Suprapubic skin (tissue), 4 donors: ENCODE measurements at regions not wholly inside any gene's neighbourhood (a gene's known extent, or its start where the extent isn't known, plus 50 kb on each side); places are given as distances from the start of the nearest gene placed in this dataset.
A peak's percentile ranks its signal among the peaks of the same experiment; 100 is the strongest.
"Not testable (repeated sequence)": the region's sequence is repeated elsewhere in the genome, so short reads cannot be mapped to it uniquely, and the experiment has no call there.

ENCODE experiments used
- DNase-seq, 2 donors: peaks; one replicate each; pipeline ENCODE4 v3.0.0-alpha.2; 2019; ENCODE audit warnings: low spot score in 2 of 2
- H3K27ac ChIP-seq: fragments of 200-600 bp; sonication (generic); one replicate; pipeline ENCODE4 v1.5.1; 2019
- H3K27me3 ChIP-seq: fragments of 200-600 bp; sonication (generic); one replicate; pipeline ENCODE4 v1.5.1; 2019
- H3K36me3 ChIP-seq: fragments of 200-600 bp; sonication (generic); one replicate; pipeline ENCODE4 v1.5.1; 2019
- H3K4me1 ChIP-seq: fragments of 200-600 bp; sonication (generic); one replicate; pipeline ENCODE4 v1.5.1; 2019
- H3K4me3 ChIP-seq: fragments of 200-600 bp; sonication (generic); one replicate; pipeline ENCODE4 v1.5.1; 2019; ENCODE audit warnings: mild to moderate bottlenecking
- H3K9me3 ChIP-seq: fragments of 200-600 bp; sonication (generic); one replicate; pipeline ENCODE4 v1.5.1; 2019
- CTCF ChIP-seq, 2 donors: fragments of 200-600 bp in 1 of 2; fragments of 450-650 bp in 1 of 2; sonication (generic) in 1 of 2; IDR thresholded peaks; one replicate each; pipeline ENCODE4 v1.5.1; 2016 to 2019; ENCODE audit warnings: antibody characterized with exemption in 2 of 2, mild to moderate bottlenecking in 1 of 2, moderate library complexity in 1 of 2
- EP300 ChIP-seq: sonication (generic); formaldehyde crosslinking; IDR thresholded peaks from one replicate; pipeline ENCODE4 v1.6.1; 2017; ENCODE audit warnings: antibody characterized with exemption
- POLR2A ChIP-seq, 2 donors: fragments of 450-650 bp; IDR thresholded peaks; one replicate each; pipeline ENCODE4 v1.6.1; 2017; ENCODE audit warnings: antibody characterized with exemption in 2 of 2, mild to moderate bottlenecking in 2 of 2, moderate library complexity in 2 of 2
- POLR2AphosphoS5 ChIP-seq, 3 donors: sonication (generic); formaldehyde crosslinking; IDR thresholded peaks; one replicate each; pipeline ENCODE4 v1.6.1; 2017; ENCODE audit warnings: antibody characterized with exemption in 3 of 3
- WGBS: methylation state at CpG from one replicate; pipeline ENCODE4 v1.1.5; 2018; 5-methylcytosine and 5-hydroxymethylcytosine counted together

DNA sequence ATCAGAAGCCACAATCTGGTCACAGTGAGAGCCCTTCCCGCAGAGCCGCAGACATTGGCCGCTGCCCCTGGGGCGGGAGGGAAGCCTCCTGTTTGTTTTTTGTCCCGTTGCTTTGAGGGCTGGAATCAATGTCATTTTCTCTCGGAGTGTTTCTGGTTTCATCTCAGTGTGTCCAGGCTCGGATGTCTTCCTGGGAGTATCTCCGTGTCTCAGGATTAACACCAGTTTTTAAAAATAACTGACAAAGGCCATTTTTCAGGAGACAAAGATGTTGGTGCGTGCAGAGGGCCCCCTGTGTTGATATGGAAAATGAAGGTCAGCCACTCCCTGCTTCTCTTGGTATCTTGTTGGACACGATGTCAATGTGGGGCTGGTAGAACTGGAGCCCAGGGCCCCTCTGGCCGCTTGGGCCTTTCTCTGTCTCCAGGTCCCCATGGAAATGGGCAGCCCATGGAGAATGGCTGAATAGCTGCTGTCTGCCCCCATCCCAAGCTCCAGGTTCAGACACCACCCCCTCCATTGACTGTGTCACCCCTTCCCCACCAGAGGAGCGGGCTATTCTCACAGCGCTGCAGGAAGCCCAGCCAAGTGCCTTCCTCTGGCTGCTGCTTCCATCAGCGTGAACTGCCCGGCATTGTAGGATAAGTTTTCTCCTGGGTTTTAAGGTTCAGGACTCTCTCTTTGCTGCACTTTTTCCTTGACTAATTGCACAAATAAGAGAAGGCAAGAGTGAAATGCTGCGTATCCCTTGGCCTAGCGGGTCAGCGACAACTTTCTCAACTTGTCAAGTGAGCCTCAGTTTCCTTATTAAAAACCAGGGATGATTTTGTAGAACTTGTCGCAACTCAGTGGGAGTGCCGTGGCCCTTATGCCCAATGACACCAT lies 72.2 kb upstream of the METTL9 start:
- WGBS: 84% methylated on average over 19 of the region's 20 CpGs
- Histone ChIP-seq H3K9me3 (no peaks in the 10 kb centered on the region), H3K36me3 (no peaks in the 10 kb centered on the region), H3K4me1 (no peaks in the 10 kb centered on the region), H3K4me3 (no peak overlapping the region), H3K27me3 (no peaks in the 10 kb centered on the region), H3K27ac (no peak overlapping the region)
- no peak for DNase-seq
- TF ChIP-seq CTCF (IDR thresholded peaks at IDR 0.05): no peak
- no peak for TF ChIP-seq EP300
- TF ChIP-seq POLR2A (IDR thresholded peaks at IDR 0.05): no peak
- TF ChIP-seq POLR2AphosphoS5 (IDR thresholded peaks at IDR 0.05): no peak

DNA sequence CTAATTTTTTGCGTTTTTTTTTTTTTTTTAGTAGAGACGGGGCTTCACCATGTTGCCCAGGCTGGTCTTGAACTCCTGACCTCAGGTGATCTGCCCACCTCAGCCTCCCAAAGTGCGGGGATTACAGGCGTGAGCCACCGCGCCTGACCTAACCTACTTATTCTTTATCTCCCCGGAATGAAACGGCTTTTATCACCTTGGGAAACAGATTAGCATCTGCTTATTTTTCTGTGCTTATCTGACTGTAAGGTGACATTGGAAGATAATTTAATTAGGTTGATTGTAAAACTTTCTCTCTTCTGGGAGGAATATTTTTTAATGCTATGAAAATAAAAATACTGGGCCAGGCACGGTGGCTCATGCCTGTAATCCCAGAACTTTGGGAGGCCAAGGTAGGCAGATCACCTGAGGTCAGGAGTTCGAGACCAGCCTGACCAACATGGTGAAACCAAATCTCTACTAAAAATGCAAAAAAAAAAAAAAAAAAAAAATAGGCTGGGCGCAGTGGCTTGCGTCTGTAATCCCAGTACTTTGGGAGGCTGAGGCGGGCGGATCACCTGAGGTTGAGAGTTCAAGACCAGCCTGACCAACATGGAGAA lies 70.2 kb upstream of the METTL9 start:
- not testable (repeated sequence) for H3K4me3 ChIP-seq, H3K9me3 ChIP-seq, H3K27ac ChIP-seq, H3K27me3 ChIP-seq, H3K4me1 ChIP-seq, DNase-seq, H3K36me3 ChIP-seq
- WGBS: 82% methylated on average over 14 of the region's 14 CpGs

DNA sequence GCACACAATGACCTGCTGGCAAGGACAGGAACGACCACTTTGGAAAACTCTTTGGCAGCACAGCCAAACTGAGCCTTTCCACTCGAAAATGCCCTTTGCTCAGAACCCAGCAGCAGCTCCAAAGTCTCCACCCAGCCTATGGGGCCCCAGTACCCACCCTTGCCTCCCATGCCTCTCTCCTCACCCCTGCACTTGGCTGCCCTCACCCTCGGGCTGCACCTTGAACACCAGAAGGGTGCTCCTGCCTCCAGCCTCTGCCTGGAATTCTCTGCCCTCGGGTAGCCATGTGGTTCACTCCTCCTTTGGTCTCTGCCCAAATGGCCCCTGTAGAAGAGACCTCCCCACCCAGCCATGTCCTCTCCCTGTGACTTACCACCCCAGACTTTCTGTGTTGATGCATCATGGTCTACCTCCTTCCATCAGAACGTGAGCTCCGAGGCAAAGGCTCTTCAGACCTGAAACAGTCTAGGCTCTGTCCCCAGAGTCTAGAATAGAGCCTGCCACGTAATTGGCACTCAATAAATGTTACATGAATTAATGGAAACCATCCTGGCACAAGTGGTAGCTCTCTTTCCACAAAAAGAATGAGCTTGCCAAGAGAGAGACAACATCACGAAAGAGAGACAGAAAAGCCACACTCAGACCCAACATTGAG lies 68.5 kb upstream of the METTL9 start:
- not testable (repeated sequence) for H3K4me3 ChIP-seq, H3K9me3 ChIP-seq, H3K4me1 ChIP-seq, H3K27ac ChIP-seq, H3K27me3 ChIP-seq, DNase-seq, H3K36me3 ChIP-seq
- WGBS: 69% methylated on average over 6 of the region's 8 CpGs

GRCh38 chr16:21532996-21533395 lies 66.4 kb upstream of the METTL9 start:
- DNase-seq, H3K27ac ChIP-seq, H3K4me3 ChIP-seq, H3K27me3 ChIP-seq, H3K9me3 ChIP-seq, H3K4me1 ChIP-seq, H3K36me3 ChIP-seq: not testable (repeated sequence)
- WGBS: 98% methylated on average over 5 of the region's 7 CpGs

- H3K27ac ChIP-seq, H3K4me3 ChIP-seq, H3K4me1 ChIP-seq, H3K9me3 ChIP-seq, H3K36me3 ChIP-seq, DNase-seq, H3K27me3 ChIP-seq: not testable (repeated sequence)
- WGBS: 96% methylated on average over 10 of the region's 10 CpGs
These were observed 65.9 kb upstream of the METTL9 start for GRCh38 chr16:21533474-21533873.

DNA sequence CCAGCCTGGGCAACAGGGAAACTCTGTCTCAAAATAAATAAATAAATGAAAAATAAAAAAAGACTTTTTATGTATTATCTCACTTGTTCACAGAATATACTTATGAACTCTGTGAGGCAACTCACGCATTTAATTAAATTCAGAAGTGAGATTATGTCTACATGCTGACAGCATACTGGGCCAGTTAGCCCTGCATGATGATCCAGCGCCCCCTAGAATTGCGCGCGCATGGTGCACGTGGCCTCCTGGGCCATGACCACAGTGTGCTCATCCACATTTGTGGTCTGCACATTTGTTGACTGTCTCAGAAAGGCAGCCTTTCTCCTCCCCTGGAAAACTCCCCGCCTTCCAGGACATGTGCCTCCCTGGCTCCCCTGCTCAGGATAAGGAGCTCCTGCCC lies 64.8 kb upstream of the METTL9 start:
- H3K27me3 ChIP-seq, H3K9me3 ChIP-seq, H3K4me3 ChIP-seq, H3K4me1 ChIP-seq, H3K36me3 ChIP-seq, H3K27ac ChIP-seq: not testable (repeated sequence)
- WGBS: 67% methylated on average over 6 of the region's 7 CpGs
- DNase-seq: peak in 1 of 2 donors; percentile 87
- TF ChIP-seq POLR2AphosphoS5 (IDR thresholded peaks at IDR 0.05): peak in 1 of 3 donors; percentile 16

GRCh38 chr16:21535201-21535600 lies 64.2 kb upstream of the METTL9 start:
- DNase-seq, H3K4me1 ChIP-seq, H3K4me3 ChIP-seq, H3K36me3 ChIP-seq, H3K9me3 ChIP-seq, H3K27me3 ChIP-seq, H3K27ac ChIP-seq: not testable (repeated sequence)
- WGBS: no CpG with 5 or more reads among the region's 7 CpGs

- not testable (repeated sequence) for H3K27me3 ChIP-seq, H3K9me3 ChIP-seq, DNase-seq, H3K36me3 ChIP-seq, H3K4me1 ChIP-seq, H3K4me3 ChIP-seq, H3K27ac ChIP-seq
- WGBS: 92% methylated on average over 6 of the region's 16 CpGs
These were observed 62.6 kb upstream of the METTL9 start for GRCh38 chr16:21536740-21537139.

DNA sequence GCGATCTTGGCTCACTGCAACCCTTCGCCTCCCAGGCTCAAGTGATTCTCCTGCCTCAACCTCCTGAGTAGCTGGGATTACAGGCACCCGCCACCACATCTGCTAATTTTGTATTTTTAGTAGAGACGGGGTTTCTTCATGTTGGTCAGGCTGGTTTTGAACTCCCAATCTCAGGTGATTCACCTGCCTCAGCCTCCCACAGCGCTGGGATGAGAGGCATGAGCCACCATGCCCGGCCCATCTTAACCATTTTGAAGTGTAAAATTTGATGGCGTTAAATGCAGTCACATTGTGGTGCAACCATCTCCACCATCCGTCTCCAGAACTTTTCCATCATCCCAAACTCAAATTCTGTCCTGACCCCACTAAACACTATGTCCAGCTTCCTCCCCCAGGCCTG lies 61.8 kb upstream of the METTL9 start:
- 89% methylated on average over 8 of the region's 8 CpGs for WGBS
- not testable (repeated sequence) for H3K36me3 ChIP-seq, H3K27me3 ChIP-seq, H3K4me3 ChIP-seq, H3K9me3 ChIP-seq, H3K27ac ChIP-seq, H3K4me1 ChIP-seq, DNase-seq

DNA sequence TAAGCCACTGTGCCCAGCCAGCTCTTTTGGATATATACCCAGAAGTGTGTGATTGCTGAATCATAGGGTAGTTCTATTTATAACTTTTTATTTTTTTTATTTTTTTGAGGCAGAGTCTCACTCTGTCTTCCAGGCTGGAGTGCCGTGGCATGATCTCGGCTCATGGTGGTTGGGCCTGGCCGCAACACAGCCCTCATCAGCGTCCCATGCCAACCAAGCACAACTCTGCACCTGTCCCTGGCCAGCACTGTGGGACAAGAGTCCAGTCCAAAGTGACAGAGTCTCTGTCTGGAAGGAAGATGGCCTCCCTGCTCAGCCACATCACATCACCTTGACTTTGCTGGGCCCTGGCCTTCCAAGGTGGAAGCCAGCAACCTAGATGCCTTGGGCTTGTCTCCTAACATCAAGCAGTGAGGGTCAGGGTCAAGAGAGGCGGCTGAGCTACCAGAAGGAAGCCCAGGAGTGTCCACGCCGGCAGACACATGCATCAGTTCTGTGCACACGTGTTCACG lies 60.2 kb upstream of the METTL9 start:
- not testable (repeated sequence) for H3K4me1 ChIP-seq, DNase-seq, H3K27me3 ChIP-seq, H3K27ac ChIP-seq, H3K4me3 ChIP-seq, H3K36me3 ChIP-seq, H3K9me3 ChIP-seq
- 74% methylated on average over 9 of the region's 9 CpGs for WGBS

- not testable (repeated sequence) for H3K36me3 ChIP-seq, H3K4me1 ChIP-seq, H3K27ac ChIP-seq, H3K27me3 ChIP-seq, H3K9me3 ChIP-seq, H3K4me3 ChIP-seq, DNase-seq
- WGBS: 79% methylated on average over 19 of the region's 21 CpGs
These were observed 58.5 kb upstream of the METTL9 start for GRCh38 chr16:21540770-21541433.

GRCh38 chr16:21541611-21542051 lies 57.7 kb upstream of the METTL9 start:
- not testable (repeated sequence) for H3K27me3 ChIP-seq, H3K36me3 ChIP-seq, H3K27ac ChIP-seq, H3K4me1 ChIP-seq, H3K9me3 ChIP-seq, DNase-seq, H3K4me3 ChIP-seq
- 40% methylated on average over 1 of the region's 10 CpGs for WGBS
